Astrocyte (in vitro differentiated cells and primary cell): ENCODE measurements at regions not wholly inside any gene's neighbourhood (a gene's known extent, or its start where the extent isn't known, plus 50 kb on each side); places are given as distances from the start of the nearest gene placed in this dataset.

Experiments used
- CTCF ChIP-seq: IDR thresholded peaks from 2 replicates; pipeline ENCODE4 v1.5.1; 2011; ENCODE audit warnings: low read depth, mild to moderate bottlenecking, inconsistent platforms, low read length, moderate library complexity; ENCODE audit not compliant: insufficient read depth
- EZH2 ChIP-seq: IDR thresholded peaks from 2 replicates; pipeline ENCODE4 v1.6.1; 2012; ENCODE audit warnings: mild to moderate bottlenecking, low read length, inconsistent platforms; ENCODE audit not compliant: insufficient read depth

DNA sequence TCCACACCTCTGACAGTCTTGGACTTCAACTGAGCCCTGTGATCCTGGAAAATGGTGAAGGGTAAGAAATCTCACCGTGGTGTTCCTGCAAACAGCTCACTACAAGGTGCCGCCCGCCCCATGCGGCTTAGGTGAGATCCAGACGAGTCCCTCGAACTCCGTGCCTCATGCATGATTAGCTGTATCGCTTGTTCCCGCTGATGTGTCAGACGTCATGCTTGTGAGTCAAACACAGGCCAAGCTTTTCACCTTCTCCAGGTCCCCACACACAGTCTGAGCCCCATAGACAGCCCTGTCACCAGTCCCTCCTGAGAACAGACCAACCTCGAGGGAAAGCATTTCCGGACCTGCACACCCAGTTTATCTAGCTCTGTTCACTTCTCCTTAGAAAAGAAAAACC, 740.5 kb downstream of the GALR1 start:
- TF ChIP-seq CTCF (no peak), EZH2 (no peak)
